Upper lobe of right lung (tissue), 1 donor: ENCODE measurements at regions not wholly inside any gene's neighbourhood (a gene's known extent, or its start where the extent isn't known, plus 50 kb on each side); places are given as distances from the start of the nearest gene placed in this dataset.

Experiments
- ATAC-seq: fragments of 200-7000 bp; cut with Tn5 transposase; one replicate; pipeline ENCODE4 v1.9.1; 2020; ENCODE audit warnings: mild to moderate bottlenecking, moderate library complexity
- DNase-seq: peaks from one replicate; pipeline ENCODE4 v3.0.0-alpha.2; 2020
- H3K27ac ChIP-seq: fragments of 200-600 bp; one replicate; pipeline ENCODE4 v1.8.0; 2022
- H3K27me3 ChIP-seq: fragments of 200-600 bp; one replicate; pipeline ENCODE4 v1.8.0; 2022; ENCODE audit warnings: mild to moderate bottlenecking
- H3K36me3 ChIP-seq: fragments of 200-600 bp; one replicate; pipeline ENCODE4 v1.8.0; 2022
- H3K4me1 ChIP-seq: fragments of 200-600 bp; one replicate; pipeline ENCODE4 v1.8.0; 2022
- H3K4me3 ChIP-seq: fragments of 200-600 bp; one replicate; pipeline ENCODE4 v1.8.0; 2022; ENCODE audit warnings: mild to moderate bottlenecking
- H3K9me3 ChIP-seq: fragments of 200-600 bp; one replicate; pipeline ENCODE4 v1.8.0; 2022
- CTCF ChIP-seq: fragments of 200-600 bp; IDR thresholded peaks from one replicate; pipeline ENCODE4 v1.8.0; 2022; ENCODE audit warnings: antibody characterized with exemption
- intact Hi-C: fragments of 100-400 bp; cut with DNase I; formaldehyde crosslinking; loops from one replicate; pipeline ENCODE4 v1.11.0; 2022
- donor health status: DM: no; HTN: yes; CAD: no; lungs with severe emphysema.

GRCh38 chr9:26655166-26655565 is 237.4 kb downstream of the CAAP1 start:
- Histone ChIP-seq H3K4me1 (no peaks in the 10 kb centered on the region), H3K27me3 (no peaks in the 10 kb centered on the region), H3K36me3 (no peaks in the 10 kb centered on the region), H3K27ac (no peak overlapping the region), H3K9me3 (no peaks in the 10 kb centered on the region), H3K4me3 (no peak overlapping the region)
- ATAC-seq (no peak), DNase-seq (no peak)
- intact Hi-C loops: no loop called here
- TF ChIP-seq CTCF: no peak

- intact Hi-C loops: no loop called here
Measured at GRCh38 chr9:26650325-26650724, 242.3 kb downstream of the CAAP1 start.

DNA sequence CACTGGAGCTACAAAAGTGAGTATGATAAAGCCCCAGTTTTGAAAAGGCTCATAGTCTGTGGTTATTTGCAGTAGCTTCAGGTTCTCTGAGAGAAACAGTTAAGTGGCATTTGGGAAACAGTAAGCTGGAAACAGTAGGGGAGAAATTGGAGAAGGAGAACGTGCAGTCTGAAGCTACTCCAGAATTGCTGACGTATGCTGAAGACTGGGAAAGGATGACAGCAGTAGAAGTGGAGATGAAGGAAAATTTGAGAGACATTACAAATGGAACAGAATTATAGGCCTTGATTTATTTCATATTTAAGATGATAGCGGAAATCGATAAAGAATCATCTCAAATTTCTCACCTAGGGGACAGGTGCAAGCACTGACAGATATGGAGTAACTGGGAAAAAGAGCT is 248.8 kb downstream of the CAAP1 start:
- ATAC-seq: no peak
- no peak overlapping the region for H3K27ac ChIP-seq
- no peak overlapping the region for H3K4me3 ChIP-seq
- no peak for DNase-seq
- intact Hi-C loops: no loop called here
- no peaks in the 10 kb centered on the region for H3K4me1 ChIP-seq
- TF ChIP-seq CTCF: no peak
- no peaks in the 10 kb centered on the region for H3K27me3 ChIP-seq
- no peaks in the 10 kb centered on the region for H3K9me3 ChIP-seq
- H3K36me3 ChIP-seq: no peaks in the 10 kb centered on the region

More at GRCh38 chr9:26650325-26650724, 242.3 kb downstream of the CAAP1 start:
- Histone ChIP-seq H3K27me3 (no peaks in the 10 kb centered on the region), H3K4me1 (no peaks in the 10 kb centered on the region), H3K27ac (no peak overlapping the region), H3K9me3 (no peaks in the 10 kb centered on the region), H3K4me3 (no peak overlapping the region), H3K36me3 (no peaks in the 10 kb centered on the region)
- TF ChIP-seq CTCF: no peak
- DNase-seq (no peak), ATAC-seq (no peak)

DNA sequence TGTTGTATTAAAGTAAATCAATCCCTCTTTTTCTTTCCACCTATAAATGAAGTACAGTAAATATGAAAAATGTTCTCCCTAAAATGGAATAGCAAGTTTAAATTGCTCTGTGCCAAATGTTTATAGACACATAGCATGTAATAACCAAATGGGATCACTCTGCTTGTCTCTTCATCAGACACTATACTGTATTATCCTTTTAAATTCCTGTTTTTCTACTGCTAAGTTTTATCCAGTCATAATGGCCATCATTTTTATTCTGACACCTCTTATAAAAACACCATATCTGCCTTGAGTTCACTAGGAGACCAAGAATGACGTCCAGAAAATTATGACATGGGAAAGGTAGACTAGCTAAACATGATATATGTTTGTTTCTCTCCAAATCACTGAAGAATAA is 252.8 kb downstream of the CAAP1 start:
- no peaks in the 10 kb centered on the region for H3K27me3 ChIP-seq
- no peaks in the 10 kb centered on the region for H3K4me1 ChIP-seq
- H3K36me3 ChIP-seq: no peaks in the 10 kb centered on the region
- no peak overlapping the region for H3K4me3 ChIP-seq
- H3K9me3 ChIP-seq: no peaks in the 10 kb centered on the region
- no peak for DNase-seq
- no peak for TF ChIP-seq CTCF
- ATAC-seq: no peak
- intact Hi-C loops: no loop called here
- H3K27ac ChIP-seq: no peak overlapping the region

DNA sequence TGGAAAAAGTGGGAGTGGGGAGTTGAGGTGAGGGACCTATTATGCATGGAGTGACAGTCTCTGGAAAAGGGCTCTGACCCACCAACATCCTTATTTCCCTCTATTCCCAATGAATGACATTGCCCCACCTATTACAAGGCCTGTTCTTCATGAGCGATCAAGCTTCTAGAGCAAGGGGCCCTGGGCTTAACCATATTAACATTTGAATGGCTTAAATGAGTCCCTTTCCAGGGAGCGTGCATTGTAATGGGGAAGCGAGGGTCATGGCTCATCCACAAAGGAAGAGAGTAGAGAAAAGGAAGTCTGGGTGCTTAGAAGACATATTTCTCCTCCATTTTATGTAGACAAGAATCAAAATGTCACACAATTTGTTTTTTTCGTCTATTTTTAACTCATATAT is 255.5 kb downstream of the CAAP1 start:
- H3K27me3 ChIP-seq: no peaks in the 10 kb centered on the region
- no peak for DNase-seq

More for the DNA sequence above, 255.5 kb downstream of the CAAP1 start:
- Histone ChIP-seq H3K36me3 (no peaks in the 10 kb centered on the region), H3K4me1 (no peaks in the 10 kb centered on the region), H3K4me3 (no peak overlapping the region), H3K27ac (no peak overlapping the region), H3K9me3 (no peaks in the 10 kb centered on the region)
- no peak for ATAC-seq
- intact Hi-C loops: no loop called here
- no peak for TF ChIP-seq CTCF
